CD4-positive, alpha-beta T cell (primary cell): ENCODE measurements at regions not wholly inside any gene's neighbourhood (a gene's known extent, or its start where the extent isn't known, plus 50 kb on each side); places are given as distances from the start of the nearest gene placed in this dataset.

Source experiments
- ATAC-seq: fragments of 200-7000 bp; cut with Tn5 transposase; one replicate; pipeline ENCODE4 v1.10.0; 2022; ENCODE audit warnings: mild to moderate bottlenecking; ENCODE audit not compliant: poor library complexity
- CTCF ChIA-PET: fragments of 350-600 bp; sonication (Branson Sonifier 250); formaldehyde crosslinking; loops from one replicate; lab custom pipeline; 2021; ENCODE audit warnings: antibody characterized with exemption, inconsistent platforms; lab: Charles Lee
- POLR2A ChIA-PET: fragments of 350-600 bp; sonication (Branson Sonifier 250); formaldehyde crosslinking; loops from one replicate; lab custom pipeline; 2021; ENCODE audit warnings: antibody characterized with exemption, inconsistent platforms; lab: Charles Lee
- DNase-seq, 14 experiments: peaks; one replicate each; pipeline ENCODE4 v3.0.0-alpha.2; 2013 to 2020; ENCODE audit warnings: mixed read lengths in 2 of 14
- H3K27ac ChIP-seq, 2 donors: one replicate each; pipeline versions ENCODE4 v1.5.1 to v1.7.0; 2013; ENCODE audit warnings: low read length in 2 of 2, low read depth in 1 of 2, mild to moderate bottlenecking in 1 of 2
- H3K27me3 ChIP-seq, 2 experiments: 1 replicate in 1 of 2; 2 replicates in 1 of 2; pipeline versions ENCODE4 v1.6.1 to v1.7.0; 2013; ENCODE audit warnings: low read length in 2 of 2, control low read depth in 1 of 2, mild to moderate bottlenecking in 1 of 2, moderate library complexity in 1 of 2; ENCODE audit not compliant: insufficient read depth in 2 of 2, control insufficient read depth in 1 of 2
- H3K36me3 ChIP-seq: one replicate; pipeline ENCODE4 v1.6.1; 2013; ENCODE audit warnings: low read length, control low read depth; ENCODE audit not compliant: insufficient read depth
- H3K4me1 ChIP-seq: one replicate; pipeline ENCODE4 v1.6.1; 2013; ENCODE audit warnings: low read length, control low read depth; ENCODE audit not compliant: insufficient read depth
- H3K4me3 ChIP-seq: one replicate; pipeline ENCODE4 v1.5.1; 2013; ENCODE audit warnings: mild to moderate bottlenecking, low read length, moderate library complexity
- H3K9me3 ChIP-seq, 2 experiments: 1 replicate in 1 of 2; 2 replicates in 1 of 2; pipeline versions ENCODE4 v1.6.1 to v1.7.0; 2013; ENCODE audit warnings: low read length in 2 of 2, mild to moderate bottlenecking in 2 of 2, control low read depth in 1 of 2, moderate library complexity in 1 of 2; ENCODE audit not compliant: control insufficient read depth in 1 of 2, insufficient read depth in 1 of 2
- H3K27ac Mint-ChIP-seq: one replicate; pipeline ENCODE4 v1.8.0; 2020; ENCODE audit warnings: mixed read lengths
- H3K27me3 Mint-ChIP-seq: one replicate; pipeline ENCODE4 v1.8.0; 2021; ENCODE audit warnings: mixed read lengths
- H3K36me3 Mint-ChIP-seq: one replicate; pipeline ENCODE4 v1.8.0; 2021; ENCODE audit warnings: low read depth, mixed read lengths
- H3K4me1 Mint-ChIP-seq: one replicate; pipeline ENCODE4 v1.8.0; 2021; ENCODE audit warnings: low read depth, mixed read lengths
- H3K4me3 Mint-ChIP-seq: one replicate; pipeline ENCODE4 v1.8.0; 2020; ENCODE audit warnings: mild to moderate bottlenecking, mixed read lengths
- H3K9me3 Mint-ChIP-seq: one replicate; pipeline ENCODE4 v1.8.0; 2020; ENCODE audit warnings: mixed read lengths
- intact Hi-C, 2 experiments: fragments of 100-400 bp; cut with DNase I in 1 of 2; cut with micrococcal nuclease in 1 of 2; formaldehyde crosslinking; loops; one replicate each; pipeline versions ENCODE4 v1.15.1 to v1.9.0; 2023 to 2025; cut with DNase I, micrococcal nuclease
- TF ChIP-seq, protein P1 (sequence below): fragments of 200-600 bp; IDR thresholded peaks from one replicate; pipeline ENCODE4 v1.8.0; 2022; ENCODE audit warnings: antibody characterized with exemption, mild to moderate bottlenecking

DNA sequence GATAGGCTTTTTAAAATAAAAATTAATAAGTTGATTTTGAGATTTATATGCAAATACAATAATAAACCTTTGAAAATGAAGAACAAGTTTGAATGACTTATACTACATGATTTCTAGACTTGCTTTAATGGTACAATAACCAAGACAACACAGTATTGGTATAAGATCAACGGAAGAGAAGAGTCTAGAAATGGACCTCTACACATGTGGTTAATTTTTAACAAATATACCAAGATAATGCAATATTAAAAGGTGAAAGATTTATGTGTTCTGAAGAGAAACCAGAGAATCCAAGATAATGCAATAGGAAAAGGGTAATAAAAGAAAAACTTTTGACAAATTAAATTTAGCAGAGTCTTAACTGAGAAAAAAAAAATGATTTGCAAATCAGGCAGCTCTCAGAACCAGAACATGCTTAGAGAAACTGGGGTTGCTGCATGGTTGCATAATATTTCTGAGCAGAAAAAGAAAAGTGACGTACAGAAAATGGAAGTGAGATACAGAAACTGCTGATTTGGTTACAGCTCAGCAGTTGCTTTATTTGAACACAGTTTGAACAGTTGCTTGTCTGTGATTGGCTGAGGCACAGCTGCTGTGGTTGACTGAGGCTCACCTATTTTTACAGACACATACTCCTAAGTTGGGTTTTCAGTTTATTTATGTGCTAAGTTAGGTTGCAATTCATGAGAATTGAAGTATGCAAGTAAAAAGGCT, 365.9 kb downstream of the CRPPA start:
- DNase-seq (peak in 2 of 14 experiments; percentile 8 to 9), ATAC-seq (no peak)
- Mint-ChIP-seq H3K4me3 (no peak overlapping the region), H3K4me1 (no peaks in the 10 kb centered on the region), H3K36me3 (no peaks in the 10 kb centered on the region), H3K9me3 (no peaks in the 10 kb centered on the region), H3K27ac (no peak overlapping the region), H3K27me3 (no peaks in the 10 kb centered on the region)
- no peaks in the 10 kb centered on the region for H3K4me1 ChIP-seq
- H3K36me3 ChIP-seq: no peaks in the 10 kb centered on the region
- ChIA-PET CTCF (no interaction called here), POLR2A (no interaction called here)
- no peak overlapping the region for H3K4me3 ChIP-seq
- no peaks in the 10 kb centered on the region for H3K9me3 ChIP-seq
- TF ChIP-seq, protein P1, sequence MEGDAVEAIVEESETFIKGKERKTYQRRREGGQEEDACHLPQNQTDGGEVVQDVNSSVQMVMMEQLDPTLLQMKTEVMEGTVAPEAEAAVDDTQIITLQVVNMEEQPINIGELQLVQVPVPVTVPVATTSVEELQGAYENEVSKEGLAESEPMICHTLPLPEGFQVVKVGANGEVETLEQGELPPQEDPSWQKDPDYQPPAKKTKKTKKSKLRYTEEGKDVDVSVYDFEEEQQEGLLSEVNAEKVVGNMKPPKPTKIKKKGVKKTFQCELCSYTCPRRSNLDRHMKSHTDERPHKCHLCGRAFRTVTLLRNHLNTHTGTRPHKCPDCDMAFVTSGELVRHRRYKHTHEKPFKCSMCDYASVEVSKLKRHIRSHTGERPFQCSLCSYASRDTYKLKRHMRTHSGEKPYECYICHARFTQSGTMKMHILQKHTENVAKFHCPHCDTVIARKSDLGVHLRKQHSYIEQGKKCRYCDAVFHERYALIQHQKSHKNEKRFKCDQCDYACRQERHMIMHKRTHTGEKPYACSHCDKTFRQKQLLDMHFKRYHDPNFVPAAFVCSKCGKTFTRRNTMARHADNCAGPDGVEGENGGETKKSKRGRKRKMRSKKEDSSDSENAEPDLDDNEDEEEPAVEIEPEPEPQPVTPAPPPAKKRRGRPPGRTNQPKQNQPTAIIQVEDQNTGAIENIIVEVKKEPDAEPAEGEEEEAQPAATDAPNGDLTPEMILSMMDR: no peak
- H3K27ac ChIP-seq: no peak overlapping the region
- no peaks in the 10 kb centered on the region for H3K27me3 ChIP-seq
- intact Hi-C loops: no loop called here

DNA sequence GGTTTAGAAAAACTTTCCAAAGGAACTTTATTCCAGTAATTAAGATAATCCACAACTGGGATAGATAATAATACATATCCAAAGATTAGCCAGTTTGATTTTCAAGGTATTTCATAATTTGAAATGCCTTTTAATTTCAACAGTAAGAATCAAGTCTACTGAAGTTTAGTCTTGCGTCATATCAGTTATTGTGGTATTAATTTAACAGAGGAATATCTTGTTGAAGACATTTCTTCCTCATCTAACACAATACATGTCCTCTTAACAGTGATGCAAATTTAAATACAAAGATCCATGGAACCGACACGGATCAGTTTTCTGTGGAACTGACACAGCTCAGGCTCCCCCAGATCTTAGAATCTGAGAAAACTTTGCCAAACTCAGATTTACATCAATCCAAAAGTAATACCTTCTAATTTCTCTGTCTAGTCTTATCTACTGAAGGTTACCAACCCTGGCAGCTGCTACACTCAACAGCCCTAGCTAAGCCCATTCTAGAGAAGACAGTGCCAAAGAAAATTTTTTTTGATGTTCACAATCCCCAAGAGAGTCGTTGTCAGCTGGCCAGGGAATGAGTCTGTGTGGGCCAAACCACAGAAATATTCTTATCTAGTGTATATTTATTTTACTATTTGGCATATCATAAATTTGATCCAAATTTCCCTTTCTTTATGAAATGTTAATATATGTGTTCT, 365.2 kb upstream of the MEOX2 start:
- ATAC-seq: no peak
- Histone ChIP-seq H3K36me3 (no peaks in the 10 kb centered on the region), H3K4me1 (no peaks in the 10 kb centered on the region), H3K4me3 (no peak overlapping the region), H3K9me3 (peaks cover 0 to 4% of the 10 kb centered on the region in 2 experiments), H3K27ac (no peak overlapping the region), H3K27me3 (no peaks in the 10 kb centered on the region)
- Mint-ChIP-seq H3K4me1 (no peaks in the 10 kb centered on the region), H3K9me3 (no peaks in the 10 kb centered on the region), H3K4me3 (no peak overlapping the region), H3K27ac (no peak overlapping the region), H3K27me3 (no peaks in the 10 kb centered on the region), H3K36me3 (no peaks in the 10 kb centered on the region)
- DNase-seq: no peak
- intact Hi-C loops: no loop called here
- TF ChIP-seq, protein P1: no peak
- CTCF ChIA-PET: no interaction called here
- POLR2A ChIA-PET: no interaction called here

DNA sequence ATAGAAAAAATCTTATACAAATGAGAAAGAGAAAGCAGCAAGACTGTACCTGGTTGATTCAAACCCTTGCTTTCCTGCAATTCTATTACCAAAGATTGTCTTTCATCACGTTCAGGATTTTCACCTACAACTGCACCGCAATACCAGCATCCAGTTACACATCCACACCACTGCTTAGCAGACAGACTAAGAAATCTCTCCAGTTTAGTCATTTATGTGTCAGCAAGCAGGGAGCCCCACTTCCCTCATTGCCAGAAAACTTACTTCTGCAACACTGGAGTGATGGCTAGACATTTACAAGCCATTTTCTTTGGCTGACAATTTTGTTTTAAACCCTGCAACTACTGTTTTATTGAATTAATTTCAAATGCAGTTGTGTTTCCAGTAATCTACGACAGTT, 359.6 kb upstream of the MEOX2 start:
- no peaks in the 10 kb centered on the region for H3K36me3 Mint-ChIP-seq
- Histone ChIP-seq H3K4me1 (no peaks in the 10 kb centered on the region), H3K27ac (no peak overlapping the region), H3K9me3 (peaks cover 0 to 4% of the 10 kb centered on the region in 2 experiments), H3K36me3 (no peaks in the 10 kb centered on the region), H3K27me3 (no peaks in the 10 kb centered on the region), H3K4me3 (no peak overlapping the region)
- no peak for DNase-seq
- ChIA-PET POLR2A (no interaction called here), CTCF (interaction anchor here (0.7 kb wide), 1 partner anchor 32 kb away, joined by 3 read pairs; no protein-coding TSS in a partner anchor)
- no peak overlapping the region for H3K4me3 Mint-ChIP-seq
- H3K9me3 Mint-ChIP-seq: peaks cover 2% of the 10 kb centered on the region
- no peak for ATAC-seq
- TF ChIP-seq, protein P1: no peak
- intact Hi-C loops: no loop called here
- H3K4me1 Mint-ChIP-seq: no peaks in the 10 kb centered on the region
- no peaks in the 10 kb centered on the region for H3K27me3 Mint-ChIP-seq
- H3K27ac Mint-ChIP-seq: no peak overlapping the region
